ENCODE measurements at regions not wholly inside any gene's neighbourhood (a gene's known extent, or its start where the extent isn't known, plus 50 kb on each side); places are given as distances from the start of the nearest gene placed in this dataset.

DNA sequence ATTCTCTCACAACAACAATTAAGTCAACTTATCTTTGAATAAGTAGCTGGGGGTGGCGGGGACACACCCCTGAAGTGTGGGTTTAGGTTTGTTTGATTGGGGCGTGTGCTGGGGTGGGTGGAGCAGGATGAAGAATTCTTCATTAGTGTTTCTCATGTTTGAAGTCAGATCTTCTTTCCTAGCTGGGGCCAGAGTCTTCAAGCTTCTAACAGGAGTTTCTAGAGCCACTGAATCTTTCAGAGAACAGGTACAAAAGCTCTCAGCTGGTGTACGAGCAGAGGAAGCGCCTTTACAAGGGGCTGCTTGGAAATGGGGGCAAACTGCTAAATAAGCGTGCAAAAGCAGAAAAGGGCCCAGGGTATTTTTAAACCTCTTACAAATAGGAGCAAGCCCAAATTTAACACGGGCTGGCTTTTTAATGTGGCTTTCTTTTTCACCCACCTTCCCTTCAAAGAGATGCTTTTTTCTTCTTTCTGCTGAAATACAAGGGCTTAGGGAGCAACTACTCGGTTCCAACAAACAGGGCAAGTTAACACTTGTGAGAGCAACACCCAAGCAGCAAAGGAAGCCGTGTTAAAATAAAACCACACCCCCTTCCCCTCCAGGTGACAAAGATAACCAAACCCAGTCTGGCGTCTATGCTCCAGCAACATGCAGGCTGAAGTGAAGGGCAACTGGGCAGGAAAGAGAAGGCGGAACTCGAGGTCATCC lies 86.9 kb upstream of the RASGRP1 start:
- H3K9ac ChIP-seq (ENCODE audit: low read length) = no peak overlapping the region
- no peaks in the 10 kb centered on the region for H4K20me1 ChIP-seq (ENCODE audit: insufficient read depth, low read length)
- H2AFZ ChIP-seq (ENCODE audit: low read depth, low read length) = 0 out of 2 replicates have a peak overlapping the region, but pooled peaks have one; percentile 15
- no peak overlapping the region for H3K4me3 ChIP-seq (ENCODE audit: low read length)
- H3K4me2 ChIP-seq (ENCODE audit: low read length) = peak overlapping the region; percentile 6; the same call in 1 of the 2 replicates
- no peak overlapping the region for H3K27ac ChIP-seq (ENCODE audit: low read length)
- no peaks in the 10 kb centered on the region; the same call in 1 of the 2 replicates for H3K9me3 ChIP-seq (ENCODE audit: insufficient read depth, low read length)
- H3K4me1 ChIP-seq (ENCODE audit: low read length) = peaks cover 13% of the 10 kb centered on the region
- TF ChIP-seq CTCF (IDR thresholded peaks at IDR 0.05; ENCODE audit: low read depth, low read length) = no peak
- no peak for TF ChIP-seq EZH2phosphoT487 (IDR thresholded peaks at IDR 0.05; ENCODE audit: low read depth)
- no peaks in the 10 kb centered on the region for H3K79me2 ChIP-seq (ENCODE audit: low read length)
- no peaks in the 10 kb centered on the region for H3K27me3 ChIP-seq (ENCODE audit: low read depth, low read length)
- no peaks in the 10 kb centered on the region for H3K36me3 ChIP-seq (replicated peaks; ENCODE audit: low read depth, low read length)

GRCh38 chr15:38652183-38652794 lies 87.7 kb upstream of the RASGRP1 start:
- Histone ChIP-seq H3K4me1 (ENCODE audit: low read length) (peaks cover 13% of the 10 kb centered on the region), H3K27me3 (ENCODE audit: low read depth, low read length) (no peaks in the 10 kb centered on the region), H3K79me2 (ENCODE audit: low read length) (no peaks in the 10 kb centered on the region), H3K9me3 (ENCODE audit: insufficient read depth, low read length) (no peaks in the 10 kb centered on the region; the same call in 1 of the 2 replicates), H4K20me1 (ENCODE audit: insufficient read depth, low read length) (no peaks in the 10 kb centered on the region), H3K4me2 (ENCODE audit: low read length) (no peak overlapping the region), H2AFZ (ENCODE audit: low read depth, low read length) (no peak overlapping the region), H3K4me3 (ENCODE audit: low read length) (no peak overlapping the region), H3K36me3 (replicated peaks; ENCODE audit: low read depth, low read length) (no peaks in the 10 kb centered on the region), H3K9ac (ENCODE audit: low read length) (no peak overlapping the region), H3K27ac (ENCODE audit: low read length) (no peak overlapping the region)
- no peak for TF ChIP-seq CTCF (IDR thresholded peaks at IDR 0.05; ENCODE audit: low read depth, low read length)
- TF ChIP-seq EZH2phosphoT487 (IDR thresholded peaks at IDR 0.05; ENCODE audit: low read depth) = no peak

- Histone ChIP-seq H3K9me3 (ENCODE audit: insufficient read depth, low read length) (no peaks in the 10 kb centered on the region; the same call in 1 of the 2 replicates), H3K4me3 (ENCODE audit: low read length) (no peak overlapping the region), H2AFZ (ENCODE audit: low read depth, low read length) (no peak overlapping the region), H3K9ac (ENCODE audit: low read length) (no peak overlapping the region), H3K27ac (ENCODE audit: low read length) (no peak overlapping the region), H3K4me1 (ENCODE audit: low read length) (peaks cover 13% of the 10 kb centered on the region), H4K20me1 (ENCODE audit: insufficient read depth, low read length) (no peaks in the 10 kb centered on the region), H3K27me3 (ENCODE audit: low read depth, low read length) (no peaks in the 10 kb centered on the region), H3K4me2 (ENCODE audit: low read length) (no peak overlapping the region), H3K36me3 (replicated peaks; ENCODE audit: low read depth, low read length) (no peaks in the 10 kb centered on the region), H3K79me2 (ENCODE audit: low read length) (no peaks in the 10 kb centered on the region)
- TF ChIP-seq CTCF (IDR thresholded peaks at IDR 0.05; ENCODE audit: low read depth, low read length) (no peak), EZH2phosphoT487 (IDR thresholded peaks at IDR 0.05; ENCODE audit: low read depth) (no peak)
Observed at GRCh38 chr15:38652998-38653397, 88.4 kb upstream of the RASGRP1 start.

DNA sequence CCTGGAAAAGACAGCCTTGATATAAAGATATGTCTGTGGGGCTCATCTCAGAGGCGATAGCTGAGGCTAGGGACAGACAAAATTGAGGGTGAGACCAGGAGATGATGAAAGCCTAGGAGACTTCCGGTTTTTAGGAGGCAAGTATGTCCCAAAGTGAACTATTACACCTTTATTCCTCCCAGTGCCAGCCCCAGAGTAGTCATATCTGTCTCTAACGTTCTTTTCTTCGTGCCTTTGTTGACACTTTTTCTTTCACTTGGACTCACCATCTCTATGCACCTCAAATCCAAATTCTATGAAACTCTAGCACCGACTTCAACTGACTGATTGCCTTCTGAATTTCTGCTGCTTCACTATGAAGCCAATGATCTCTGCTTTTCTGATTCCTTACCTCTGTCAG lies 93.8 kb upstream of the RASGRP1 start:
- Histone ChIP-seq H3K79me2 (ENCODE audit: low read length) (no peaks in the 10 kb centered on the region), H2AFZ (ENCODE audit: low read depth, low read length) (peak overlapping the region; percentile 6; the same call in 1 of the 2 replicates), H3K9me3 (ENCODE audit: insufficient read depth, low read length) (no peaks in the 10 kb centered on the region), H3K27ac (ENCODE audit: low read length) (no peak overlapping the region), H4K20me1 (ENCODE audit: insufficient read depth, low read length) (no peaks in the 10 kb centered on the region), H3K36me3 (replicated peaks; ENCODE audit: low read depth, low read length) (no peaks in the 10 kb centered on the region), H3K27me3 (ENCODE audit: low read depth, low read length) (no peaks in the 10 kb centered on the region), H3K4me3 (ENCODE audit: low read length) (no peak overlapping the region), H3K4me1 (ENCODE audit: low read length) (peaks cover 11% of the 10 kb centered on the region), H3K9ac (ENCODE audit: low read length) (no peak overlapping the region), H3K4me2 (ENCODE audit: low read length) (no peak overlapping the region)
- TF ChIP-seq CTCF (IDR thresholded peaks at IDR 0.05; ENCODE audit: low read depth, low read length) (no peak), EZH2phosphoT487 (IDR thresholded peaks at IDR 0.05; ENCODE audit: low read depth) (no peak)

All from OCI-LY3 (cell line).